Stomach (tissue), 8 donors: ENCODE measurements at regions not wholly inside any gene's neighbourhood (a gene's known extent, or its start where the extent isn't known, plus 50 kb on each side); places are given as distances from the start of the nearest gene placed in this dataset.

Experiments used
- DNase-seq, 2 donors: peaks; one replicate each; pipeline versions ENCODE4 v3.0.0 to v3.0.0-alpha.2; 2013 to 2019
- H3K27ac ChIP-seq, 5 donors: fragments of 200-600 bp in 4 of 5; sonication (generic) in 4 of 5; one replicate each; pipeline ENCODE4 v1.5.1; 2013 to 2019; ENCODE audit warnings: mild to moderate bottlenecking in 1 of 5, moderate library complexity in 1 of 5
- H3K27me3 ChIP-seq, 3 donors: fragments of 200-600 bp; sonication (generic); one replicate each; pipeline ENCODE4 v1.5.1; 2017 to 2019; ENCODE audit warnings: mixed run types in 1 of 3
- H3K36me3 ChIP-seq, 4 donors: fragments of 200-600 bp; sonication (generic); 1 replicate in 3 of 4; 2 replicates in 1 of 4; pipeline ENCODE4 v1.5.1; 2016 to 2019
- H3K4me1 ChIP-seq, 4 donors: fragments of 200-600 bp; sonication (generic); one replicate each; pipeline ENCODE4 v1.5.1; 2016 to 2019
- H3K4me3 ChIP-seq, 4 donors: fragments of 200-600 bp; sonication (generic) in 3 of 4; one replicate each; pipeline ENCODE4 v1.5.1; 2016 to 2019; ENCODE audit warnings: mild to moderate bottlenecking in 1 of 4
- H3K9me3 ChIP-seq, 4 donors: fragments of 200-600 bp; sonication (generic); one replicate each; pipeline ENCODE4 v1.5.1; 2016 to 2019
- EP300 ChIP-seq: sonication (generic); formaldehyde crosslinking; IDR thresholded peaks from one replicate; pipeline ENCODE4 v1.6.1; 2017; ENCODE audit warnings: antibody characterized with exemption
- POLR2A ChIP-seq, 4 donors: fragments of 450-650 bp; IDR thresholded peaks; one replicate each; pipeline ENCODE4 v1.6.1; 2016; ENCODE audit warnings: antibody characterized with exemption in 4 of 4, control low read depth in 2 of 4, mild to moderate bottlenecking in 1 of 4, moderate library complexity in 1 of 4
- POLR2AphosphoS5 ChIP-seq, 3 donors: sonication (generic); formaldehyde crosslinking; IDR thresholded peaks; one replicate each; pipeline ENCODE4 v1.6.1; 2016; ENCODE audit warnings: antibody characterized with exemption in 3 of 3
- WGBS, 5 donors: extraction: QIAGEN DNeasy Blood & Tissue Kit in 3 of 5; methylation state at CpG; one replicate each; pipeline versions ENCODE4 v1.1.5 to v1.1.7; 2013 to 2018; 5-methylcytosine and 5-hydroxymethylcytosine counted together
- intact Hi-C: fragments of 100-400 bp; cut with DNase I; formaldehyde crosslinking; loops from one replicate; pipeline ENCODE4 v1.15.1; 2023; ENCODE audit warnings: low total_unique reads
- TF ChIP-seq, protein P1 (sequence below), 7 experiments: fragments of 450-650 bp in 4 of 7; fragments of 200-600 bp in 3 of 7; sonication (generic) in 3 of 7; IDR thresholded peaks; one replicate each; pipeline ENCODE4 v1.5.1; 2016 to 2019; ENCODE audit warnings: antibody characterized with exemption in 7 of 7, control low read depth in 2 of 7, mild to moderate bottlenecking in 1 of 7
- donor health status: healthy with polysubstance abuse.
- donor health status: Bipolar disorder and iron deficiency.
- donor health status: healthy.

GRCh38 chr5:101574017-101574416 lies 670.9 kb upstream of the ST8SIA4 start:
- TF ChIP-seq, protein P1, sequence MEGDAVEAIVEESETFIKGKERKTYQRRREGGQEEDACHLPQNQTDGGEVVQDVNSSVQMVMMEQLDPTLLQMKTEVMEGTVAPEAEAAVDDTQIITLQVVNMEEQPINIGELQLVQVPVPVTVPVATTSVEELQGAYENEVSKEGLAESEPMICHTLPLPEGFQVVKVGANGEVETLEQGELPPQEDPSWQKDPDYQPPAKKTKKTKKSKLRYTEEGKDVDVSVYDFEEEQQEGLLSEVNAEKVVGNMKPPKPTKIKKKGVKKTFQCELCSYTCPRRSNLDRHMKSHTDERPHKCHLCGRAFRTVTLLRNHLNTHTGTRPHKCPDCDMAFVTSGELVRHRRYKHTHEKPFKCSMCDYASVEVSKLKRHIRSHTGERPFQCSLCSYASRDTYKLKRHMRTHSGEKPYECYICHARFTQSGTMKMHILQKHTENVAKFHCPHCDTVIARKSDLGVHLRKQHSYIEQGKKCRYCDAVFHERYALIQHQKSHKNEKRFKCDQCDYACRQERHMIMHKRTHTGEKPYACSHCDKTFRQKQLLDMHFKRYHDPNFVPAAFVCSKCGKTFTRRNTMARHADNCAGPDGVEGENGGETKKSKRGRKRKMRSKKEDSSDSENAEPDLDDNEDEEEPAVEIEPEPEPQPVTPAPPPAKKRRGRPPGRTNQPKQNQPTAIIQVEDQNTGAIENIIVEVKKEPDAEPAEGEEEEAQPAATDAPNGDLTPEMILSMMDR (IDR thresholded peaks at IDR 0.05): no peak
- no peak for TF ChIP-seq EP300
- no peak for TF ChIP-seq POLR2AphosphoS5 (IDR thresholded peaks at IDR 0.05)
- no peak for TF ChIP-seq POLR2A (IDR thresholded peaks at IDR 0.05)
- WGBS, 5 donors: 81 to 93% (median 86%) methylated on average over 3 of the region's 3 CpGs
- intact Hi-C loops: no loop called here

DNA sequence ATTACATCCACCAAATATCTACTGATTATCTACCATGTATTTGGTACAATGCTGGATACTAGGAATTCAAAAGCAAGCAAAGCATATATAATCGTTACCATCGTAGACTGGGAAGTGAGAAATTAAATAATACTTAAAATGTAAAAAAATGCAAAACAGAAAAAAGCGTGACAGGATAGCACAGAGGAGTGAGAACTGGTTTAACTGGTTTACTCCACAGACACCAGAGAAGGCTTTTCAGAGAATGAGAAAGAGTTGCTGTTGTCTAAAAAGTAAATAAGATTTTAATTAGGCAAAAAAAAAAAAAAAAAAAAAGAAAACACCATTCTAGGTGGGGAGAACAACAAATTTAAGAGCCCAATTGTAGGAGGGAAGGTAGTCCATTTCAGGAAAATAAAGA lies 657.9 kb upstream of the ST8SIA4 start:
- Histone ChIP-seq H3K27me3 (no peaks in the 10 kb centered on the region), H3K4me3 (no peak overlapping the region), H3K36me3 (no peaks in the 10 kb centered on the region), H3K4me1 (no peaks in the 10 kb centered on the region), H3K9me3 (peaks cover 0 to 13% (median 0%) of the 10 kb centered on the region in 4 donors), H3K27ac (no peak overlapping the region)
- WGBS, 5 donors: 58 to 80% (median 67%) methylated on average over 3 of the region's 3 CpGs
- intact Hi-C loops: no loop called here
- no peak for TF ChIP-seq POLR2AphosphoS5 (IDR thresholded peaks at IDR 0.05)
- TF ChIP-seq POLR2A (IDR thresholded peaks at IDR 0.05): no peak
- TF ChIP-seq EP300: no peak
- TF ChIP-seq, protein P1 (IDR thresholded peaks at IDR 0.05): no peak
- DNase-seq: no peak

More at GRCh38 chr5:101574017-101574416, 670.9 kb upstream of the ST8SIA4 start:
- H3K36me3 ChIP-seq: no peaks in the 10 kb centered on the region
- H3K9me3 ChIP-seq: no peaks in the 10 kb centered on the region
- no peaks in the 10 kb centered on the region for H3K4me1 ChIP-seq
- no peak overlapping the region for H3K4me3 ChIP-seq
- no peaks in the 10 kb centered on the region for H3K27me3 ChIP-seq
- H3K27ac ChIP-seq: no peak overlapping the region
- no peak for DNase-seq

- no peak for TF ChIP-seq POLR2AphosphoS5 (IDR thresholded peaks at IDR 0.05)
- no peak for TF ChIP-seq EP300
- TF ChIP-seq, protein P1 (IDR thresholded peaks at IDR 0.05): no peak
- no peak for TF ChIP-seq POLR2A (IDR thresholded peaks at IDR 0.05)
- no peak for DNase-seq
- Histone ChIP-seq H3K27ac (no peak overlapping the region), H3K9me3 (peaks cover 0 to 4% (median 0%) of the 10 kb centered on the region in 4 donors), H3K27me3 (no peaks in the 10 kb centered on the region), H3K36me3 (no peaks in the 10 kb centered on the region), H3K4me3 (no peak overlapping the region), H3K4me1 (no peaks in the 10 kb centered on the region)
- intact Hi-C loops: no loop called here
- WGBS, 5 donors: 58 to 76% (median 67%) methylated on average over 1 of the region's 1 CpG
Measured at GRCh38 chr5:101543780-101544179, 640.7 kb upstream of the ST8SIA4 start.

GRCh38 chr5:101539315-101539714 lies 636.2 kb upstream of the ST8SIA4 start:
- WGBS, 5 donors: 63 to 80% (median 74%) methylated on average over 3 of the region's 3 CpGs

More at GRCh38 chr5:101539315-101539714, 636.2 kb upstream of the ST8SIA4 start:
- Histone ChIP-seq H3K9me3 (peaks cover 0 to 4% (median 2%) of the 10 kb centered on the region in 4 donors), H3K36me3 (no peaks in the 10 kb centered on the region), H3K27ac (no peak overlapping the region), H3K4me3 (no peak overlapping the region), H3K4me1 (no peaks in the 10 kb centered on the region), H3K27me3 (no peaks in the 10 kb centered on the region)
- no peak for DNase-seq
- intact Hi-C loops: no loop called here
- TF ChIP-seq, protein P1 (IDR thresholded peaks at IDR 0.05): no peak
- TF ChIP-seq POLR2AphosphoS5 (IDR thresholded peaks at IDR 0.05) (no peak), POLR2A (IDR thresholded peaks at IDR 0.05) (no peak), EP300 (no peak)
